HEK293 (cell line): ENCODE measurements at regions not wholly inside any gene's neighbourhood (a gene's known extent, or its start where the extent isn't known, plus 50 kb on each side); places are given as distances from the start of the nearest gene placed in this dataset.

Experiments
- CTCF ChIA-PET: fragments of 350-600 bp; formaldehyde crosslinking; extraction: SDS; loops from one replicate; lab custom pipeline; 2021; ENCODE audit warnings: antibody characterized with exemption; lab: Yijun Ruan, JAX
- POLR2A ChIA-PET: fragments of 300-600 bp; formaldehyde crosslinking; extraction: SDS; loops from one replicate; lab custom pipeline; 2020; ENCODE audit warnings: antibody characterized with exemption, inconsistent platforms; lab: Yijun Ruan, JAX
- H3K27ac ChIP-seq: fragments of 200-500 bp; sonication (Bioruptor generic); 2 replicates; pipeline ENCODE4 v1.5.1; 2014; ENCODE audit warnings: low read depth, low read length, control low read depth, inconsistent platforms; ENCODE audit errors: extremely low read depth
- H3K36me3 ChIP-seq, 2 experiments: fragments of 200-500 bp in 1 of 2; sonication (Bioruptor generic) in 1 of 2; 1 replicate in 1 of 2; 2 replicates in 1 of 2; pipeline ENCODE4 v1.5.1; 2014 to 2017; ENCODE audit warnings: inconsistent platforms in 2 of 2, low read length in 2 of 2; ENCODE audit not compliant: control insufficient read depth in 2 of 2, insufficient read depth in 1 of 2
- H3K4me1 ChIP-seq: fragments of 200-500 bp; sonication (Bioruptor generic); 2 replicates; pipeline ENCODE4 v1.5.1; 2014; ENCODE audit warnings: mild to moderate bottlenecking, low read length, inconsistent platforms; ENCODE audit not compliant: control insufficient read depth, insufficient read depth
- H3K4me3 ChIP-seq: 2 replicates; pipeline ENCODE4 v1.5.1; 2011; ENCODE audit warnings: low read depth, mild to moderate bottlenecking, control low read depth, low read length, moderate library complexity
- H3K9me3 ChIP-seq: fragments of 200-500 bp; sonication (Bioruptor generic); 2 replicates; pipeline ENCODE4 v1.5.1; 2014; ENCODE audit warnings: low read depth, low read length, inconsistent platforms; ENCODE audit not compliant: control insufficient read depth, insufficient read depth
- GLI2 ChIP-seq: fragments of 450-650 bp; formaldehyde crosslinking; IDR thresholded peaks from 2 replicates; pipeline ENCODE4; 2017; ENCODE audit warnings: missing biosample characterization, missing genetic modification characterization, low read depth, borderline replicate concordance
- GLIS2 ChIP-seq: fragments of 450-650 bp; formaldehyde crosslinking; IDR thresholded peaks from 2 replicates; pipeline ENCODE4 v1.5.1; 2016; ENCODE audit warnings: missing biosample characterization, missing genetic modification characterization
- HOXD13 ChIP-seq: sonication (generic); formaldehyde crosslinking; IDR thresholded peaks from 2 replicates; pipeline ENCODE4 v1.8.0; 2022; ENCODE audit warnings: missing genetic modification reagents, borderline replicate concordance
- KLF17 ChIP-seq: fragments of 450-650 bp; formaldehyde crosslinking; IDR thresholded peaks from 2 replicates; pipeline ENCODE4 v1.5.1; 2016; ENCODE audit warnings: missing biosample characterization, missing genetic modification characterization
- OVOL3 ChIP-seq: fragments of 450-650 bp; formaldehyde crosslinking; IDR thresholded peaks from 2 replicates; pipeline ENCODE4 v1.5.1; 2016; ENCODE audit warnings: missing biosample characterization, missing genetic modification characterization
- PBX3 ChIP-seq: sonication (generic); formaldehyde crosslinking; IDR thresholded peaks from 2 replicates; pipeline ENCODE4 v1.8.1; 2022; ENCODE audit warnings: mild to moderate bottlenecking, moderate library complexity, missing genetic modification reagents
- SCRT2 ChIP-seq: fragments of 450-650 bp; formaldehyde crosslinking; IDR thresholded peaks from 2 replicates; pipeline ENCODE4 v1.5.1; 2016; ENCODE audit warnings: missing biosample characterization, missing genetic modification characterization
- SP7 ChIP-seq: fragments of 450-650 bp; formaldehyde crosslinking; IDR thresholded peaks from 2 replicates; pipeline ENCODE4 v1.5.1; 2016; ENCODE audit warnings: missing biosample characterization, missing genetic modification characterization
- YY1 ChIP-seq: fragments of 450-650 bp; formaldehyde crosslinking; IDR thresholded peaks from 2 replicates; pipeline ENCODE4 v1.5.1; 2018; ENCODE audit warnings: missing biosample characterization, missing genetic modification characterization
- ZBTB44 ChIP-seq: fragments of 450-650 bp; IDR thresholded peaks from 2 replicates; pipeline ENCODE4 v1.5.1; 2018; ENCODE audit warnings: missing biosample characterization, mild to moderate bottlenecking, missing genetic modification characterization
- ZFP69B ChIP-seq: fragments of 450-650 bp; formaldehyde crosslinking; IDR thresholded peaks from 2 replicates; pipeline ENCODE4 v1.5.1; 2016; ENCODE audit warnings: missing biosample characterization, missing genetic modification characterization
- ZNF157 ChIP-seq: fragments of 450-650 bp; formaldehyde crosslinking; IDR thresholded peaks from 2 replicates; pipeline ENCODE4 v1.5.1; 2016; ENCODE audit warnings: missing biosample characterization, missing genetic modification characterization
- ZNF266 ChIP-seq: fragments of 450-650 bp; formaldehyde crosslinking; IDR thresholded peaks from 2 replicates; pipeline ENCODE4 v1.5.1; 2016; ENCODE audit warnings: missing biosample characterization, missing genetic modification characterization, low read depth
- ZNF48 ChIP-seq: fragments of 450-650 bp; formaldehyde crosslinking; IDR thresholded peaks from 2 replicates; pipeline ENCODE4 v1.5.1; 2016; ENCODE audit warnings: missing biosample characterization, missing genetic modification characterization
- ZNF510 ChIP-seq: fragments of 450-650 bp; formaldehyde crosslinking; IDR thresholded peaks from 2 replicates; pipeline ENCODE4 v1.5.1; 2018; ENCODE audit warnings: mild to moderate bottlenecking, missing genetic modification characterization, missing biosample characterization; ENCODE audit not compliant: insufficient replicate concordance
- ZNF561 ChIP-seq: fragments of 450-650 bp; IDR thresholded peaks from 2 replicates; pipeline ENCODE4 v1.5.1; 2018; ENCODE audit warnings: missing biosample characterization, missing genetic modification characterization, borderline replicate concordance
- ZNF600 ChIP-seq: fragments of 450-650 bp; formaldehyde crosslinking; IDR thresholded peaks from 2 replicates; pipeline ENCODE4 v1.5.1; 2016; ENCODE audit warnings: missing biosample characterization, missing genetic modification characterization
- ZNF624 ChIP-seq: fragments of 450-650 bp; formaldehyde crosslinking; IDR thresholded peaks from 2 replicates; pipeline ENCODE4 v1.5.1; 2017; ENCODE audit warnings: missing biosample characterization, missing genetic modification characterization
- ZNF670 ChIP-seq: fragments of 450-650 bp; formaldehyde crosslinking; IDR thresholded peaks from 2 replicates; pipeline ENCODE4 v1.5.1; 2016; ENCODE audit warnings: missing biosample characterization, missing genetic modification characterization, low read depth
- ZNF701 ChIP-seq: fragments of 450-650 bp; formaldehyde crosslinking; IDR thresholded peaks from 2 replicates; pipeline ENCODE4 v1.5.1; 2016; ENCODE audit warnings: missing biosample characterization, missing genetic modification characterization
- ZNF776 ChIP-seq: fragments of 450-650 bp; formaldehyde crosslinking; IDR thresholded peaks from 2 replicates; pipeline ENCODE4 v1.5.0; 2017; ENCODE audit warnings: missing biosample characterization, missing genetic modification characterization, borderline replicate concordance
- ZNF837 ChIP-seq: fragments of 450-650 bp; formaldehyde crosslinking; IDR thresholded peaks from 2 replicates; pipeline ENCODE4 v1.5.1; 2016; ENCODE audit warnings: missing biosample characterization, missing genetic modification characterization
- TF ChIP-seq, protein P1 (sequence below): fragments of 450-650 bp; formaldehyde crosslinking; IDR thresholded peaks from 2 replicates; pipeline ENCODE4 v1.5.1; 2016; ENCODE audit warnings: missing biosample characterization, missing genetic modification characterization
- TF ChIP-seq, protein P2 (sequence below): fragments of 450-650 bp; IDR thresholded peaks from 2 replicates; pipeline ENCODE4 v1.5.1; 2018; ENCODE audit warnings: missing biosample characterization, missing genetic modification characterization

GRCh38 chr3:106740116-106740515, 637.1 kb upstream of the CCDC54 start:
- ChIA-PET POLR2A (no interaction called here), CTCF (no interaction called here)
- Histone ChIP-seq H3K36me3 (no peaks in the 10 kb centered on the region), H3K27ac (no peak overlapping the region), H3K4me1 (no peaks in the 10 kb centered on the region), H3K9me3 (no peaks in the 10 kb centered on the region), H3K4me3 (no peak overlapping the region)
- TF ChIP-seq ZNF624 (tag by site-specific recombination) (no peak), ZNF670 (no peak), GLI2 (tag by site-specific recombination) (no peak), KLF17 (tag by site-specific recombination) (no peak), ZNF266 (tag by site-specific recombination) (no peak), ZNF48 (tag by site-specific recombination) (no peak), SCRT2 (no peak), ZNF600 (no peak), ZNF837 (tag by site-specific recombination) (no peak), YY1 (tag by site-specific recombination) (no peak), ZBTB44 (no peak), ZNF701 (tag by site-specific recombination) (no peak), ZNF157 (no peak), HOXD13 (CRISPR knock-in tag) (no peak), SP7 (tag by site-specific recombination) (no peak), ZFP69B (tag by site-specific recombination) (no peak), ZNF776 (tag by site-specific recombination) (no peak)
- TF ChIP-seq, protein P1, sequence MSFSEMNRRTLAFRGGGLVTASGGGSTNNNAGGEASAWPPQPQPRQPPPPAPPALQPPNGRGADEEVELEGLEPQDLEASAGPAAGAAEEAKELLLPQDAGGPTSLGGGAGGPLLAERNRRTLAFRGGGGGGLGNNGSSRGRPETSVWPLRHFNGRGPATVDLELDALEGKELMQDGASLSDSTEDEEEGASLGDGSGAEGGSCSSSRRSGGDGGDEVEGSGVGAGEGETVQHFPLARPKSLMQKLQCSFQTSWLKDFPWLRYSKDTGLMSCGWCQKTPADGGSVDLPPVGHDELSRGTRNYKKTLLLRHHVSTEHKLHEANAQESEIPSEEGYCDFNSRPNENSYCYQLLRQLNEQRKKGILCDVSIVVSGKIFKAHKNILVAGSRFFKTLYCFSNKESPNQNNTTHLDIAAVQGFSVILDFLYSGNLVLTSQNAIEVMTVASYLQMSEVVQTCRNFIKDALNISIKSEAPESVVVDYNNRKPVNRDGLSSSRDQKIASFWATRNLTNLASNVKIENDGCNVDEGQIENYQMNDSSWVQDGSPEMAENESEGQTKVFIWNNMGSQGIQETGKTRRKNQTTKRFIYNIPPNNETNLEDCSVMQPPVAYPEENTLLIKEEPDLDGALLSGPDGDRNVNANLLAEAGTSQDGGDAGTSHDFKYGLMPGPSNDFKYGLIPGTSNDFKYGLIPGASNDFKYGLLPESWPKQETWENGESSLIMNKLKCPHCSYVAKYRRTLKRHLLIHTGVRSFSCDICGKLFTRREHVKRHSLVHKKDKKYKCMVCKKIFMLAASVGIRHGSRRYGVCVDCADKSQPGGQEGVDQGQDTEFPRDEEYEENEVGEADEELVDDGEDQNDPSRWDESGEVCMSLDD (tag by site-specific recombination), result no peak
- TF ChIP-seq, protein P2, sequence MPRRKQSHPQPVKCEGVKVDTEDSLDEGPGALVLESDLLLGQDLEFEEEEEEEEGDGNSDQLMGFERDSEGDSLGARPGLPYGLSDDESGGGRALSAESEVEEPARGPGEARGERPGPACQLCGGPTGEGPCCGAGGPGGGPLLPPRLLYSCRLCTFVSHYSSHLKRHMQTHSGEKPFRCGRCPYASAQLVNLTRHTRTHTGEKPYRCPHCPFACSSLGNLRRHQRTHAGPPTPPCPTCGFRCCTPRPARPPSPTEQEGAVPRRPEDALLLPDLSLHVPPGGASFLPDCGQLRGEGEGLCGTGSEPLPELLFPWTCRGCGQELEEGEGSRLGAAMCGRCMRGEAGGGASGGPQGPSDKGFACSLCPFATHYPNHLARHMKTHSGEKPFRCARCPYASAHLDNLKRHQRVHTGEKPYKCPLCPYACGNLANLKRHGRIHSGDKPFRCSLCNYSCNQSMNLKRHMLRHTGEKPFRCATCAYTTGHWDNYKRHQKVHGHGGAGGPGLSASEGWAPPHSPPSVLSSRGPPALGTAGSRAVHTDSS (tag by site-specific recombination), result no peak

- H3K9me3 ChIP-seq, result no peaks in the 10 kb centered on the region
- H3K4me1 ChIP-seq, result no peaks in the 10 kb centered on the region
- no peak overlapping the region for H3K4me3 ChIP-seq
- POLR2A ChIA-PET, result no interaction called here
- no peak overlapping the region for H3K27ac ChIP-seq
- TF ChIP-seq GLIS2 (tag by site-specific recombination) (no peak), SCRT2 (no peak), PBX3 (CRISPR knock-in tag) (no peak), ZNF561 (tag by site-specific recombination) (no peak), OVOL3 (tag by site-specific recombination) (no peak), ZNF510 (tag by site-specific recombination) (no peak)
- CTCF ChIA-PET, result no interaction called here
- H3K36me3 ChIP-seq, result no peaks in the 10 kb centered on the region
Observed at GRCh38 chr3:106745344-106746168, 631.7 kb upstream of the CCDC54 start.
